T-helper 9 cell (primary cell): ENCODE measurements at regions not wholly inside any gene's neighbourhood (a gene's known extent, or its start where the extent isn't known, plus 50 kb on each side); places are given as distances from the start of the nearest gene placed in this dataset.
"Not testable (repeated sequence)": the region's sequence is repeated elsewhere in the genome, so short reads cannot be mapped to it uniquely, and the experiment has no call there.

Experiments
- DNase-seq: peaks from one replicate; pipeline ENCODE4 v3.0.0-alpha.2; 2020

DNA sequence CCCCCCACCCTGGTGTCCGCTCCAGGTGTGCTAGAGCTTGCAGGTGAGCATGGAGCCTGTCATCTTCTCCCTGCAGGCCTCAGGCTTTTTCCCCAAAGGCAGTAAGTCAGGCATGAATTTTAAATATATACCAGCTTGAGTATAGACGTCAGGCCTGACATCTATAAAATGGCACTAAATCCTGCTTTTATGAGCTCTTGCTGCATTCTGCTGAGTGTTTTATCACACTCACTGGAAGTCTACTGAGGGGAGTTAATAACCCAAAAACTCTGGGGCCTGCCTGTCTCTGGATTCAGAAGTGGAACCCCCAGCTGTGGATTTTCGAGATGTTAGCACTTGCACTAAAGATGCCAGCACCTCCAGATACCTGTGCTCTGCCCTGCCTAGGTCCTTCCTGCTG lies 133.4 kb upstream of the TOP1 start:
- no peak for DNase-seq

DNA sequence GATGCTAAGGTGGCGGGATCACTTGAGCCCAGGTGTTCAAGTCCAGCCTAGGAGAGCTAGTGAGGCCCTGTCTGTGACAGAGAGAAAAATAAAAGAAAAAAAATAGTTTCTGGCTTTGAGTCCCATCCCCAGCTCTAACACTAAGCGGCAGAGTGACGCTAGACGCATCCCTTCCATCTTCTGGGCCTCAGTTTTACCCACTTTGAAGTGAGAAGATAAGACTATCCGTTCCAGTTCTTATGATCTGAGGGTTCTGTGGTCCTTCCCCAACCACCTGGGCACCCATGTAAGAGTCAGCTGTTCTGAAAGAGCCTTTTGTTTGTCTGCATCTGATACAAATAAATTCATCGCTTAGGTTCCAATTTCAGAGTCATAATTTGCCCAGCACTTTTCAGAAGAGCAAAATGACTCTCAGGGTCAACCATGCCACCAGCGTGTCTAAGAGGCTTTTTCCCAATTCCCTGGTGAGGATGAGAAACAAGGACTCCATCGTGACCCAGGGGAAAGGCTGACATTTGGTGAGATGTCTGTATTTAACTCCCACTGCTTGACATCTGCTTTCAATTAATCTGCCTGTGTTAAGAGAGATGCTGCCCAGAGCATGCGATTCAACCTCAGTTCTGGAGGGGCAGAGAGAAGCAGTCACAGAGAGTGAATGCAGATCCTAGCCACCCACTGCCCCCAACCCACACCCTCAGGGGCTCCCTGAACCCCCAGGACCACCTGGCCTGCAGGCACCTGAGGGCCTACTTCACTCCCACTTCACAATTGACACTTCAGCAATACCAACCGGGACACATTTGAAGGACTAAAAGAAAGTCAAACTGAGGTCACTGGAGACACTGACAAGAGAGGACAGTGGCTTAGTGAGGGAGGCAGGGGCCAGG lies 131.6 kb upstream of the TOP1 start:
- no peak for DNase-seq

DNA sequence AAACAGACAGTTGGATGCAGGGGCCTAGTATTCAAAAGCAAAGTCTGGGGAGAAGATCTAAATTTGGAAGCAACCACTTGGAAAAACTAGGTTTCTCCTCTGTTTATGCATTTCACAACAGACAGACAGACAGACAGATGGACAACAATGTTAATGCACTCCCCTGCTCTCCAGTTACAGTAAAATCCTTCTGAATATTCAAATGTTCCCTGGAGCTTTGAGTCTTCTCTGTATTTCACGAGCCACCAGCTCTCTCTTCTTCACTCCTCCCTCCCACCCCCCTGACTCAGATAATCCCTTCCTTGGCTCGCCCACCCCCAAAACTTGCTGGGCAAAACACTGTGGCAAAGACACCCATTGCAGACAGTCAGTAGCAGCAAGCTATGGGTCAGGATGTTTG lies 129.3 kb upstream of the TOP1 start:
- DNase-seq: no peak

DNA sequence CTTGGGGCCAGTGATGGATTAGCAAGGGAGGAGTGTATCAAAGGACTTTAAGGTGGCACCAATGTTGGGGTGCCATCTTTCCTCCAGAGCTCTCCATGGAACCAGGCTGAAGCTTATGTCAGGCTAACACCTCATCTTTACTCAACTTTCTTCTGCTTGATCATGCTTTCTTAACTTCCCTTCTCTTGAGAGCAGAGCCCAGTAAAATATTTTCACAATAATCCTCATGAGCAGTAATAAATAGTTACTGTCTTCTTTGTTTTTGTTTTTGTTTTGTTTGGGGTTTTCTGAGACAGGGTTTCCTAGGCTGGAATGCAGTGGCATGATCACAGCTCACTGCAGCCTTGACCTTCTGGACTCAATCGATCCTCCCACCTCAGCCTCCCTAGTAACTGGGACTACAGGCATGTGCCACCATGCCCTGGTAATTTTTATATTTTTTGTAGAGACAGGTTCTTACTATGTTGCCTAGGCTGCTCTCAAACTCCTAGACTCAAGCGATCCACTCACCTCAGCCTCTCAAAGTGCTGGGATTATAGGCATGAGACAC lies 127.9 kb upstream of the TOP1 start:
- DNase-seq: no peak

DNA sequence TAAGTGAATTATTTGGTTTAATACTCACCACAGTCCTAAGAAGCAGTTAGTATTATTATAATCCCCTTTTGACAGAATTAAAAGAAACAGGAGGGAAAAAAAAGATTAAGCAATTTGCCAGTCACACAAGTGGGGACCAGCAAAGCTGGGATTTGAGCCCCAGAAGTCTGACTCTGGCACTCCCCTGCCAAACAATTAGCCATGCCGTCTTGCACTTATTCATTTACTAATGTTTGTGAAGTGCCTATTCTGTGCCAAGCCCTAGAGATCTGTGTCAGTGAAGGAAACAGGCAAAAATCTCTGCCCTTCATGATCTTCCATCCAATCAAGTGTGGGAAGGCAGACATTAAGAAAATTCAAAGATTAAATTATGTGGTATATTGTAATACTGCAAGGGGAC lies 126.0 kb upstream of the TOP1 start:
- no peak for DNase-seq

DNA sequence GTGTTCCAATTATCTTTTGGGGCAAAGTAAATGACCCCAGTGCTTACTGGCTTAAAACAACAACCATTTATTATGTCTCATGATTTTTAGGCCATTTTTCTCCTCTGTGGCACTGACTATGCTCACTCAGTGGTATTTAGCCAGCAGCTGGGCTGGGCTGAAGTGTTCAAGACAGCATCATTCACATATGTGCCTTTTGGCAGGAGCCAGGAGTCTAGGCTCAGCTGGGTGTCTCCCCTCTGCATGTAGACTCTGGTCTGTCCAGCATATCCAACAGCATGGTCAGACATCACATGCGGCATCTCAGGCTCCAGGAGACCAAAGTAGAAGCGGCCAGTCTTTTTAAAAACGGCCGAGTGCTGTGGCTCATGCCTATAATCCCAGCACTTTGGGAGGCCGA lies 120.3 kb upstream of the TOP1 start:
- DNase-seq: no peak

DNA sequence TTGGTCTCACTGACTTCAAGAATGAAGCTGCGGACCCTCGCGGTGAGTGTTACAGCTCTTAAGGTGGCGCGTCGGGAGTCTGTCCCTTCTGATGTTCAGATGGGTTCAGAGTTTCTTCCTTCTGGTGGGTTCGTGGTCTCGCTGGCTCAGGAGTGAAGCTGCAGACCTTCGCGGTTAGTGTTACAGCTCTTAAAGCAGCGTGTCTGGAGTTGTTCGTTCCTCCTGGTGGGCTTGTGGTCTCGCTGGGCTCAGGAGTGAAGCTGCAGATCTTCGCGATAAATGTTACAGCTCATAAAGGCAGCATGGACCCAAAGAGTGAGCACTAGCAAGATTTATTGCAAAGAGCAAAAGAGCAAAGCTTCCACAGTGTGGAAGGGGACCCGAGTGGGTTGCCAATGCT lies 119.1 kb upstream of the TOP1 start:
- not testable (repeated sequence) for DNase-seq

DNA sequence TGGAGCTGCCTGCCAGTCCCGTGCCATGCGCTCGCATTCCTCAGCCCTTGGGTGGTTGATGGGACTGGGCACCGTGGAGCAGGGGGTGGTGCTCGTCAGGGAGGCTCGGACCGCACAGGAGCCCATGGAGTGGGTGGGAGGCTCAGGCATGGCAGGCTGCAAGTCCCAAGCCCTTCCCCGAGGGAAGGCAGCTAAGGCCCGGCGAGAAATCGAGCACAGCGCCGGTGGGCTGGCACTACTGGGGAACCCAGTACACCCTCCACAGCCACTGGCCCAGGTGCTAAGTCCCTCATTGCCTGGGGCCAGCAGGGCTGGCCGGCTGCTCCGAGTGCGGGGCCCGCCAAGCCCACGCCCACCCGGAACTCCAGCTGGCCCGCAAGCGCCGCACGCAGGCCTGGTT lies 118.2 kb upstream of the TOP1 start:
- DNase-seq: not testable (repeated sequence)

DNA sequence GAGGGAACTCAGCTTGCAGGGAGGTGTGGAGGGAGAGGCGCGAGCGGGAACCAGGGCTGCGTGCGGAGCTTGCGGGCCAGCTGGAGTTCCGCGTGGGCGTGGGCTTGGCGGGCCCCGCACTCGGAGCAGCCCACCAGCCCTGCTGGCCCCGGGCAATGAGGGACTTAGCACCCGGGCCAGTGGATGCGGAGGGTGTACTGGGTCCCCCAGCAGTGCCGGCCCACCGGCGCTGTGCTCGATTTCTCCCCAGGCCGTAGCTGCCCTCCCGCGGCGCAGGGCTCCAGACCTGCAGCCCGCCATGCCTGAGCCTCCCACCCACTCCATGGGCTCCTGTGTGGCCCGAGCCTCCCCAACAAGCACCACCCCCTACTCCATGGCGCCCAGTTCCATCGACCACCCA lies 117.5 kb upstream of the TOP1 start:
- DNase-seq: not testable (repeated sequence)

DNA sequence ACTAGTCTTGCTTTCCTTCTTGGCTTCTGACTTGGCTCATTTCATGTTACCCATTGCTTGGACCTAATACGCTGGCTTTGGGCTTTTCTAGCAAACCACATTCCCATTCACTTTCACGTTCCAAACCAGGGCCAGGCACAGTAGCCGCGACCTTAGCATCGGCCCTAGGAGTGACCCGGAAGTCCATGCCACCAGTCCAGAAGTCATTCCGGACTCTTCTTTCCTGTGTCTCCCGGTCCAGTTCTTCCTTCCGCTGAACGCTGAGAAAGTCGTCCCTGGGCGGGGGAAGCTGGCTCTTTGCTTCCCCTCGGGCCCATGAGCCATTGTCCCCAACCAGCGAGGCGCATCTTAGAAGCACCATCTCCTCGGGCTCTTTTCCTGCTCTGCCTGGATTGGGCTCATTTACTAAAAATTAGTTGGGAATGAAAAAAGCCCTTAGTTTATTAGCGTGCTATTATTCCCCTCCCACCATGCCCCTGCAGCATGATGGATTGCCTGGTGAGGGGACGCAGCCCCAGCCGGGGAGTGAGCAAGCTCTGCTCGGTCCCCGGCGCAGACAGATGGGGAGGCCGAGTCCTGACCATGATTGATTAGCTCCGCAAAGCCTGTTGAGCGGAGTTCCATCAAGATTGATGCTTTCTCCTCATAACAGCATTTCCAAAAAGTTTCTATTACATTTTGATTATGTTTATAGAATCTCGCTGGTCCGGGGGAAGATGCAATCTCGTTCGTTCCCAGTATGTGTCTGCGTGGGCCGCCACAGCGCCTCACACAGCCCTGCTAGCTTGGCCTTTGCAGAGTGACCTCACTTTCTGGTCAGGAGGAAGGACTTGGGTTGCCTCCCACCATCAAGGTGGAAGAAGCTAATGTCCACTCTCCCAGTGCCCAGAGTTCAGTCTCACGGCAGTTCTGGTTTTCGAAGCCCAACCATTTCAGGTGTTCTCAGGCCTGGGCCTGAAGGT lies 115.1 kb upstream of the TOP1 start:
- DNase-seq: no peak

DNA sequence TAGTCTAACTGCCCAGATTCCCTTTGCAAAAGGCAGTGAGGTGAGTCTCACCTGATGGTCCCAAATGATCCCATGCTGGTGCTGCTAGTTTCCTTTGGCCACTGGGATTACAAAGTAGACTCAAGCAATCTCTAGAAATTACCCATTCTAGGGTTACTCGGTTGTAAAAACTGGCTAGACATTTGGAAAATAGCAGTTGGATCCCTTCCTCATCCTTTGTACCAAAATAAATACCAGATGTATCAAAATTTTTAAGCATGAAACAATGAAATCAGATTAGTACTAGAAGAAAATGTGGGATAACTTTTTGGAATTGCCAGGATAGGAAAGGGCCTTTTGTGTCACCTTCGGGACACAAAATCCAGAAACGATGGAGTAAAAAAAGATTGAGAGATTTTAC lies 112.9 kb upstream of the TOP1 start:
- DNase-seq: no peak

DNA sequence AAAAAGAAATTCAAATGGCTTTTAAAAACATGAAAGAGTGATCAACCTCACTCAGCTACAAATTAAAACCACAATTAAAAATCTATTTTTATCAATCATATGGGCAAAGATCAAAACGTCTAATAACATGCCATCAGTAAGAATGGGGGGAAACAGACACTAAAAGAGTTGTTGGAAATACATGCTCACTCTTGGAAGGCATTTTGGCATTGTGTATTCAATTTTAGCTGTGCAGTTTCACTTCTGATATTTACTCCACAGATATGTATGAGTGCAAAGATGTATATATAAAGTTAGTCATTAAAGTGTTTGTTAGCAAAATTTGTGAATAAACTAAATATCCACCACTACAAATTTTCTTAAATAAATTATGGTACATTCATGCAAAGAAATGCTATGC lies 112.3 kb upstream of the TOP1 start:
- no peak for DNase-seq

DNA sequence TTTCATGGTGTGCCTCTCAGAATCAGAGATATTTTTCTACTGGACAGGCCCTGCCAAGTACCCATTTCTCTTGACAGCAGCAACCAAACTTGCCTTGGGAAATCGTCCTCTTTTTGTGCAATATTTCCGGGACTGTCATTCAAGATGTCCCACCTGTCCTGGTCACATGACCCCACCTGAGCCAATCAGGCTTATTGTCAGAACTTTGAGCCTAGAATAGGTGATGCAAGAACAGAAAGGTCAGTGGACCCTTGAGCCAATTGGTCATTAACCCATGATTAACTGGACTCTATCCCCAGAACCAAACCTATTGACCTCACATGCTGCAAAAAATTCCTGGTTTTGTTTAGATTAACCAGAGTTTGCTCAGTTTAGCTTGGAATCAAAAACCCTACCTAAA lies 108.3 kb upstream of the TOP1 start:
- DNase-seq: no peak

DNA sequence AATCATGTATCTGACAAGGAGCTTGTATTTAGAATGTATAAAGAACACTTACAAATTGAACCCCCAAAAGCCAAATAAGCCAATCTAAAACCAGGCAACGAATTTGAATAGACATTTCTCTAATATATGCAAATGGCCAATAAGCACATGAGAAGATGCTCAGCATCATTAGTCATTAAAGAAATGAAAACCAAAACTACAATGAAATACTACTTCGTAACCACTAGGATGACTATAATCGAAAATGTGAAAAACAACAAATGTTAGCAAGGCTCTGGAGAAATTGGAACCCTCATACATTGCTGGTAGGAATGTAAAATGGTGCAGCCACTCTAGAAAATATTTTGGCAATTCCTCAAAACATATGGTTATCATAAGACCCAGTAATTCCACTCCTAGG lies 105.8 kb upstream of the TOP1 start:
- DNase-seq: no peak

DNA sequence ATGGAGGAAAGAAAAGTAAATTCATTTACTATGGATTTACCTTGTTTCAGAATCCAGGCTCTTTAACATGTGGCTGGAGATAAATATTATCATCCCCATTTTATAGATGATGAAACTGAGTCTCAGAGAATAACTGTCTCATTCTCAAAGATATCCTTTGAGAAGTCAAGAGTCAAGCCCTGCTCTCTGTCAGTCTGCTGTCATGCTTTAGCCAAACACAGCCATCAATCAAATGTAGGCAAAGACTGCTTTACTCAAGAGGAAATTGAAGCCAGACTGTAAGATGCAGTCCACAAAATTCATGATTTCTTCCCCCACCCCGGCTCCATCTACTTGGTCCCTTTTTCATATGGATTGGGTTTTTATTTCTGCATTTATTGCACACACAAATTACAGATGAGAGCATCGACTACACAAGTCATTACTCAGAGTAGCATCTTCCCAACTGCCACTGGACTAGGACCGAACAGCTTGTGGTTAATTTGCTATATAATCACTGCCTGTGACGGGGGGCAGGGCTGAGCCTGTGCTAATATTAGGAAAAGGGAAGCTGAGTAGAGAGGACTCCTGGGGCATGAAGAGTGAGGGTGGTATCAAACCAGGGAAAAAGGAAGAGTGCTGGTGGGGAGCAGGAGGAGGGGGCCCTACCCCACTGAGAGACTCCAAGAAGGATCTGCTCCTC lies 102.7 kb upstream of the TOP1 start:
- DNase-seq: no peak

DNA sequence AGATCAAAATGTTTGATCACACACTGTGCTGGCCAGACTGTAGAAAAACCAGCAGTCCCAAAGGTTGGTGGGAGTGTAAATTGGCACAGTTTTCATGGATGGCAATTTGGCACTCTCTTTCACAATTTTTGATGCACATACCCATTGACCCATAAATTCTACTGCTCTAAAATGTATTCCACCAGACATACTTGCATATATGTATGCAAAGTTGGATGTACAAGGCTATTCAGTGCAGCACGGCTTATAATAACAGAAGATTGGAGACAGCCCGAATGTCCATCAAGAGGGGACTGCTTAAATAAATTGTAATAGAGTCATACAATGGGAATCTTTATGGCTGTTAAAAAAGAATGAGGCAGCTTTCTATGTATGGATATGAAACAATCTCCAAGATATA lies 101.7 kb upstream of the TOP1 start:
- DNase-seq: no peak

DNA sequence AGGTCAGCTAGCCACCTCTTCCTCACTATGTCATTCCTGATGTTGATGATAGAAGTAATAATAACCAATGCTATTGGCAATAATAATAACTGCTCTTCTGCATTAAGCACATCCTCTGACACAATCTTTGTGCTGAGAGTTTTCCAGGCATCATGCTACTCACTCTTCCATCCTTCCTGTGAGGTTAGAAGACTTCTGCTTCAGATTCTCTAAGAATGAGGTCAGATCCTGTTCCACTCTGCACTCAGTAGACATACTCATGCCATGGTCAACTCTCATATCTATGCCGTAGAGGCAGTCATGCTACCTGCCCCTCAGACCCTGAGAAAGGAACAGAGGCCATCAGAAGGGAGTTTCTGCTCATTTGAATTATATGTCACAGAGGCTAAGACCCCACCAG lies 98.1 kb upstream of the TOP1 start:
- DNase-seq: no peak

DNA sequence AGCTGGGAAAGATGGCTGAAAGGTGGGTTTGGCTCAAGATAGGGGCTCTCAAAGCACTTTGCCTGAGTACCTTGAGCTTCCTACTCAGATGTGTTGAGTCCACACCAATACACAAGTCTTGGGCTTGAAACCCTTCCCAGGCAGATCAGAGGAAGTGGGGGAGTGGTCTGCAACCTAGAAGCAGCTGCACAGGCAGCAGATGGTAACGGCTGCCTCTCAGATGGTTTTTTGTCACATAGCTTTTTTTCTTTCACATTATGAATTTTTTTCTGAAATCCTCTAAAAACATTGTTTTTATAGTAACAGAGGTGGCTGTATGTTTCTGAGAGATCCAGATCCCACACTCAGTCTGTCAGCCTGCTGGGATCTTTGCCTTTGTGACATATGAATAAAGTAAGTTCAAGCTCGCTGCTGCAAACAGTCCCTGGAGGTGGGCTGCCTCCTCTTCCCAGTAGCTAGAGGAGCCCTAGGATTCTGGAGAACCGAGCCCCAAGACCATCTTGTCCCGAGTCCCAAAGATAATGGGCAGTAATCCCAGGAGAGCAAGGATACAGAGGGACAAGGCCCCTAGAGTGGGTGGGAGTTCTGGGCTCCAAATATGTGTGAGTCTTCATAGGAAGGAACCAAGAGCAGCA lies 97.1 kb upstream of the TOP1 start:
- DNase-seq: no peak

DNA sequence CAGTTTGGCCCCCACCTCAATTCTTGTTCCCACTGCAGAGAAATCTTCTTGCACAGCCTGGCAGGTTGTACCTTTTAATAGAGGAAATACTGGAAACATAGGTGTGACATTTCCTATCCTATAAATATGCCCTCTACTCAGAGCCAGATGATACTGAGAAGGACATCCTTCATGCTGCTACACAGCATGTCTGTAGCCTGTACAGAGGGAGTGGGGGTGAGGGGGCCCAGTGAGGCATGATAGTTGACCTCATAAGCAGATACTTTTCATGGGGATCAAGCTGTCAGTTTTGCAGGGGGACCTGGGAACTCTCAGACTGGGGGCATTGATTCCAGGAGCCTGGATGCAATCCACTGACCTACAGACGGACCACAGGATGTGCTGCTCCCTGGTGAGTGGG lies 96.2 kb upstream of the TOP1 start:
- DNase-seq: no peak

DNA sequence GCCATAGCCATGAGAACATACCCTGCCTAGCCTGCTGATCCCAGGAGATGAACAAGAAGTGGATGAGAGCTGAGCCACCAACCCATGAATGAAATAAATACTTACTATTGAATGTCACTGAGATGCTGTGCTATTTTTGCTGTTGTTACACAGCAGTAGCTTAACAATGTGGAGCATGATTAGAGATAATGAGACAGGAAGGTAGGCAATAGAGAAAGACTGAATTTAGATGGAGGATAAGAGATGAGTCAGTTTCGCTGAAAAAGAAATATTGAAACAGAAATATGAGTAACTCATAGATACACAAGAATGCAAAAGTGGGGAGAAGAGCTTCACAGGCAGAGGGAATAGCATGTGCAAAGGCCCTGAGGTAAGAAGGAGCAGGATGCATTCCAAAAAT lies 94.9 kb upstream of the TOP1 start:
- DNase-seq: no peak

DNA sequence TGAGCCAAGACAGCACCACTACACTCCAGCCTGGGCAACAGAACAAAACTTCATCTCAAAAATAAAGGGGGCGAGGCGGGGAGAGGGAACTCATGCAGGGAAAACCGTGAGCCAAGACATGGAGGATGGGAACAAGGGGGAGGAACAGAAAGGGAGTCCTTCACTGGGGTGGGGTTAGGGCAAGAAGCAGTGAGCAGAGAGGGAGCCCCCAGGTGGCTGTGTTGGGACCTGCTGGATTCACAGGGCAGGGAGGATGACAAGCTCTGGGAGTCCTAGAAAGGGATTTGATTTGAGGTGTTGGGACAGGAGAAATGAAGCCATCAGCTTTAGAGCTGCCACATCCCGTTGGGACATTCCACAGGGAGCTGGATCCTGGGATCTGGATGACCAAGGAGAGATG lies 90.6 kb upstream of the TOP1 start:
- DNase-seq: no peak

DNA sequence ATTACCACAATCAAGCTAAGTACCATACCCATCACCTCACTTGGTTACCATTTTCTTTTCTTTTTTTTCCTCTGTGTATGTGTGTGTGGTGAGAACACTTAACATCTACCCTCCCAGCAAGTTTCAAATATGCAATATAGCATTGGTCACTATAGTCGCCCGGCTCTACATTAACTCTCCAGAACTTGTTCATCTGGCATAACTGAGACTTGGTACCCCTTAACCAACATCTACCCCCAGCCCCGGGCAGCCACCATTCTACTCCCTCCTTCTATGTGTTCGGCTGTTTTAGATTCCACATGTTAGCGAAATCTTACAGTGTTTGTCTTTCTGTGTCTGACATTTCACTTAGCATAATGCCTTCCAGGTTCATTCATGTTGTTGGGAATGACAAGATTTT lies 89.0 kb upstream of the TOP1 start:
- no peak for DNase-seq
